CD4-positive, alpha-beta T cell treated with Interleukin-21 for 1 hour (primary cell): ENCODE measurements at regions not wholly inside any gene's neighbourhood (a gene's known extent, or its start where the extent isn't known, plus 50 kb on each side); places are given as distances from the start of the nearest gene placed in this dataset.

ENCODE experiments used
- DNase-seq: peaks from one replicate; pipeline ENCODE4 v3.0.0-alpha.2; 2020

DNA sequence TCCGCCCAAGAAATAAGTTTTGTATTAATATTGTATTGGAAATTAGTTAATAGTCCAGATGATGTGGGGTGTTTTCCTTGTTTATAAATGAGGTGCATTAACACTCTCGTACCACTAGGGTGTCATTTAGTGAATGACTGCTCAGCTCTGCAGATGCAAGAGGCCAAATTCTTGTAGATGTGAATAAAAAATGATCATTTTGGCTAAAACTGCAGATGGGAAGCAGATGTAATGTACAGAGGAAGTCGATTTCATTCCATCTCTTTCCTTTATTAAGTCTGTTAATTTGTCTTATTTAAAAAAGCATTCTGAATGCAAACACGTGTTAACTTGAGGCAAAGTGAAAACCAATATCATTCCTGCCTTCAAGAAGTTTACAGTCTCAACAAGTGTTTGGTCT lies 108.1 kb downstream of the DHX15 start:
- DNase-seq: no peak

- DNase-seq: no peak
Observed at GRCh38 chr4:24475756-24476155, 108.6 kb downstream of the DHX15 start.

- DNase-seq: no peak
Observed at GRCh38 chr4:24473309-24473721, 111.0 kb downstream of the DHX15 start.

DNA sequence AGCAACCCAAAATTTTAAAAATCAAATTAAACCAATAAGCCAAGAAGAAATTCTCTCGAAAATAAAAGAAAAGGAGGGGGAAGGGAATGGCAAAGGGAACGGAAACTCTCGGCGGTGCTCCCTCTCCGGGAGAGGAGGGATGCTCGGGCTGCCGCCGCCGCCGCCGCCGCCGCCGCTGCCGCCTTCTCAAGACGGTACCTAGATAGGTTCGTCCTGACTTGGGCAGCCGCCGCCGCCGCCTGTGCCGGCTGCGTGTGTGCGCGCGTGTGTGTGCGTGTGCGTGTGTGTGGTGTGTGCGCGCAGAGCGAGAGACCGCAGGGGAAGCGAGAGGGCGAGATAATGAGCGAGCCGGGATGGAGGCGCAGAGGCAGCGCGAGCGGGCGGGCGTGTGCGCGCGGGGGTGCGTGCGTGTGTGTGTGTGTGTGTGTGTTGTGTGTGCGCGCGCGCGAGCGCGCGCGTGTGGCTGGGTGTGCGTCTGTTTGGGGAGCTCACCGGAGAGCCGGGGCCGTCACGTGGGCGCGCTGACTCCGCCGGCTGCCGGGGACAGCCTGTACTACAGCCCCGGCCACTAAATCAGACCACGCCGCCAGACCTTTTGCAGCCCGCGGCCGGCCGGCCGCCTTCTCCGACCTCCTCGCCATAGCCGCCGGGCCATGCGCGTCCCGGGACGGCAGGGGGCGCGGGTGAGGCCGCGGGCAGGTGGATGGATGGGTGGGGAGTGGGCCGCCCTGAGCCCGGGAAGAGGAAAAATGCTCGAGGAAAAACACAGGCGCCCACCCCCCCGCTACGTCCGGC lies 111.6 kb downstream of the DHX15 start:
- DNase-seq: peak; percentile 71

DNA sequence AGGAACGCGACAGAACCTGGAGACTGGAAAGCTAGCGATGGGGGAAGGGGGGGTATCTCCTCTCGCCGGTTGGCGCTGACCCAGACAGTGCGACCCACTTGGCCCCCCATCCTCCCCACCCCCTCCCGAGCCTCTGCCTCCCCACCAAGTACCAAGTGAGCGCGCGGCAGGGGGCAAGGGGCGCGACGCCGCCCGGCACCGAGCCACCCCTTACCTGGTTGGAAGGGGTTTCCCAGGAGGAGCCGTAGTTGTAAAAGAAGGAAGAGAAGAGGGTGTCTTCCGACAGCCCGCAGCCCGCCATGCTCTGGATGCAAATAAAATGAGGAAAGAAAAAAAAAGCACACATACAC lies 112.2 kb downstream of the DHX15 start:
- DNase-seq: no peak

DNA sequence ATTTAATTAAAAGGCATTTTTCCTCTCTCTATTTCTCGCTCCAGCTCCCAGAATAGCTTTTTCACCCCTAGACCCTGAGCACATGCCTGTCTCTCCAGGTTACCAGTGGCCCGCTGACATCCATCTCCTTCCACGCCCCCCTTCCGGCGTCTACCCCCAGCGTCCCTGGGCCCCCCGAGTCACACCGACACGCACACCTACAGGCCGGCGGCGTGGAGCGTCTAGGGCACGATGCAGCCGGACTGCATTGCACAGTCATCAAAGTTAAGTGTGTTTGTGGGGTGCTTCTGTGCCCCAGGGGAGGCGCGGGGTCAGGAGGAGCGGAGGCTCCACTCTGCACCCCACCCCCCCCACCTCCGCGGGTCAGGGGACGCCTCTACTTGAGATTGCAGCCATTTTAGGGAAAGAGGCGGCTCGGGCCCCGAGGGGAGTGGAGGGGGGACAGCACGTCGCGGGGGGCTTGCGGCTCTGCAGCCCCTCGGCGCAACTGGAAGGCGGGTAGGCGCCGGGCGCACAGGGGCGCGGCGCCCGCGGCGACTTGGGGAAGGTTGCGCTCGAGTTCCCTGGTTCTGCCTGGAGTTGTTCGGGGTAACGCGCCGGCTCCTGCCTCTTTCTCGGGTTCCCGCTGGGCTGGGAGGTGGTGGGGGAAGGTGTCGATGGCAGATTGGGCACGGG lies 112.7 kb downstream of the DHX15 start:
- DNase-seq: no peak

DNA sequence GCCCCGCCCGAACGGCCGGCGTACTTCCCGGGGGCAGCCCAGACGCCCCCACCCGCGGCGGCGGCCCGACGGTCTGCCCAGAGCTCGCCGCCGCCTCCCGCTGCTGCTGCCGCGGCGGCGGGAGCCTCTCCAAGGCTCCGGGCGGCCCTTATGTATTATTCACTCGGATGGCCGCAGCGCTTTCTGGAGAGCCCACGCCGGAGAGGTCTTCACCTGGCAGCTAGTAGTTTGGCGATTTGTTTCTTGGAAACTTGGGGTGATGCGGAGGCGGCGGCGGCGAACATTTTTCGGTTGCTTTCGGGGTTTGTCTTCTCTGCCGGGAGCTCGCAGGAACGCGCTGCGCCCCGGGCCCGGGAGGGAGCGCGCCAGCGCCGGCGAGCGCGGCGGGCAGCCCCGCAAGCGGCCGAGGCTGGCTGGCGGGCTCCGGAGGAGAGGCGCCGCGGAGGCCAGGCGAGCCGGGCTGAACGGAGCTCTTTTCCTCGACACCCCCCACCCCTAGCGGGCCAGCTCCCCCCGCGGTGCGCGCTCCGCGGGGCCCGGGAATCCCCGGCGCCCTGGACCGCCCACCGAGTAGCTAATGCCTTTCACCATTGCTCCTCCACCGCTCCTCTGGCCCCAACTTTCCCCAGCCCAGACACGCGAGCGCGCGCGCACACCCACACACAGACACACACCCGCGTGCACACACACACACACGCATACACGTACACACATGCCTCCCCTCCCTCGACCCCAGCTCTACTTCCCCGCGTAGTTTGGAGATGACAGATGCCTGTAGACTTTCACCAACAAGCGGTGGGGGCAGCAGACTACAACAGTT lies 113.5 kb downstream of the DHX15 start:
- peak; percentile 19 for DNase-seq

GRCh38 chr4:24468071-24468470 lies 116.3 kb downstream of the DHX15 start:
- DNase-seq: no peak

DNA sequence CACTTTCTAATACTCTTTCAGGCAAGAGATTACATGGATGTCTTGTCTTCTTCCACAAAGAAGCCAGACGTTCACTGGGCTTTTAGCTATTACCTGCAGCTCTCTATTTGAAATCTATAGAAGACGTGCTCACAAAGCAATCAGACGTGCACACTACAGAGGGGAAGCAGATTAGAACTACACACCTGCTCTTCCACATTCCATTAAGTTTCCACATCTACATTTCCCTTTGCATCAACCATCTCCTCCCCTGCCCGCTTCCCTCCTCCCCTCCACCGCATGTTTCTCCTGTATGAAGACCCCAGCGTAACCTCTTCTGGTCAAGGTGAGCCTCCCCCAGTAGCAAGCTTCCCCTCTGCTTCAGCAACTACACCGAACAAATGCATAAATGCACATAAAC lies 119.8 kb downstream of the DHX15 start:
- no peak for DNase-seq

DNA sequence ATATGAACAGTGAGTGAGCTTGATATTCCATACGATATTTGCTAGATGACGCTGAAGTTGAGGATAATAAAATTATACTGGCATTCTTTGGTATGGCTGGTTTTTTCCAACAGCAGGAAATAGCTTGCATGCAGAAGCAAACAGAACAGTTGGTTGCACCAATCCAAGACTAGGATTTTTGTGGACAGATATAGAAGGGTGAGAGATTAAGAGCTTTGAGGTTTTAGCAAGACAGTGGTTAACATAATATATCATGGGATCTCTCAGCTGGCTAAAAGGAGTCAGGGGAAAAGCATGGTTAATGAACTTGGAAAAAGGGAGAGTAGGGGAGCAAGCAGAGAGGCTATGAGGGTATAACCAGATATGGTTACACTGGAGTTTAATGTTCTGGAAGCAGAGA lies 127.9 kb downstream of the DHX15 start:
- DNase-seq: no peak

GRCh38 chr4:24453951-24454350 lies 130.4 kb downstream of the DHX15 start:
- DNase-seq: no peak

- no peak for DNase-seq
Observed at GRCh38 chr4:24451870-24452269, 132.5 kb downstream of the DHX15 start.

- DNase-seq: no peak
Observed at GRCh38 chr4:24443200-24443599, 141.2 kb downstream of the DHX15 start.

GRCh38 chr4:24440765-24441164 lies 143.6 kb downstream of the DHX15 start:
- no peak for DNase-seq

DNA sequence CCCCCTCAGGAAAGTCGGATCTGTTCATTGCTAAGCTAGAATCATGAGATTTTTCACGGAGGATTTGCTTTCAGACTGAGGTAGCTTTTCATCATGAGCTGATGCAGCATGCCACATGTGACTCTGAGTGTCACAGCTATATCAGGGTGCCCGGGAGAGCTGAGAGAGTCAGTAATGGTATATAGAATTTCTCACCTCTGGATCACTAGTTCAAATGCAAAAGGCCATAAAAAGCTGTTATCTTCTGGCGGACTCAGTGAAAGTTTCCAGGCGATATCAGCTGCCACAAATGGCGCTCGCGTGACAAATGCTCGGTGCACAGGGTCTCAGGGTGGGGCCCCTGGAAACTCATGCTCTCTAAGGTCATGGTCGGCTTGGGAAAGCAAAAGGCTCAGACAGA lies 150.1 kb downstream of the DHX15 start:
- no peak for DNase-seq

DNA sequence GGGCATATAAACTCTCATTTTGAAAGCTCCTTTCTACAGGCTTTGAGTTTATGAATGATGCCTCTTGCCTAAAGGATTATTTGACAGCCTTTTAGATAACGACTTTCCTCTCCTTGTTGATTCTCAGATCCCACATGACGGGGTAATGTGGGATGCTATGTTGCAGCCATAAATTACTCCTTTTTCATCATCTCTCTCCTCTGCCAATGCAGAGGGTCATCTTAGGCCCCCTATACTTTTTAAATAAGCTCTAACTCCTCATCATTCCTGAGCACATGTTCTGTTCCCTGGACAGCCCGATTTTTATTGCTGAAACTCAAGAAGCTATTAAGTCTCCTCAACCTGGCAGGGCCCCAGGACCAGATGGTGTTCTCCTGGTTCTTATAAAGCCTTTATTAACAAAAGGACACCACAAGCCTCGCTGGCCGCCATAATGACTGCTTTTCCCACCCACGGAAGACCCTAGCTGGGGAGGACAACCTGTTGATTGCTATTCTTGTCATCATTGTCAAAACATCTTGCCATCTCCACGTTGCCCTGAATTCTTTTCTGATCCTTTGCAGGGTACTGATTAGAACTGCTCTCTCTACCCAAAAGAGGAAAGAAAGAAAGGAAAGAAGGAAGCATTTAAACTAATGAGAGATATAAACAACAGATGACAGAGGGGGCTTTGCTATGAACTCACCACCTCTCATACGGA lies 150.7 kb downstream of the DHX15 start:
- DNase-seq: no peak

- no peak for DNase-seq
Observed at GRCh38 chr4:24428850-24429249, 155.5 kb downstream of the DHX15 start.

- DNase-seq: no peak
Observed at GRCh38 chr4:24426557-24426956, 157.8 kb downstream of the DHX15 start.

DNA sequence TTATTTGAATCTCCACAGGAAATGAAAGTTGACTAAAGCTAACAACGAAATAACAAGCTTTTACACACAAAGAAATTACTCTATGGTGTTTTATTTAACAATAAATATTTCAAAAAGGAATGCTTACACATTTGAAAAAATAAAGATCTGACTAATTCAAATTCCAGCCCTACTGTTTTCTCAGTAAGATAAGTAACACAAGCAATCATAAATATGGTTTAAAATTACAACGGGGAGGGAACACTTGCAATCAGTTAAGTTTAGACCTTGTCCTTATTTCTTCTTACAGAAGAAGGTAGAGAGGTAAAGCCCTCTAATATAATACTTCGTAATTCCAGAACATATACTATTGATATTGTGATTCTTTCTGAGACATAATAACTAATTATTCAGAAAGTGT lies 158.5 kb downstream of the DHX15 start:
- DNase-seq: no peak

GRCh38 chr4:24423670-24424069 lies 160.7 kb downstream of the DHX15 start:
- no peak for DNase-seq

DNA sequence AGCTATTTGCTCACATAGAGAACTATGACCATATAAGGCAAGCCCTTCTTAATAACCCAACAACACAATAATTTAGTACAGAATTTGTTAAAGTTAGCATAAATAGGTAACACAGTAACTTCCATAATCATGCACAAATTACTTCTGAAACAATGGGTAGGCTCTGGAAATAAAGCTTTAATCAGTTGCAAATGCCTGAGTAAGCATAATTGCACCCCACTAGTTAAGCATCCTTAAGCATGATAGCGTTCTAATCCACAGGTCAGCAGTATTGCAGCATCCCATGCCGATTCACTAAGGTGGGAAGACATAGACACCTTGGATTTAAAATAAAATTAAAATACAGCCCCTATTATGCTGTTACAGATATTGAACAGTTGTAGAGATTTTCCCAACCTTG lies 161.7 kb downstream of the DHX15 start:
- DNase-seq: no peak

DNA sequence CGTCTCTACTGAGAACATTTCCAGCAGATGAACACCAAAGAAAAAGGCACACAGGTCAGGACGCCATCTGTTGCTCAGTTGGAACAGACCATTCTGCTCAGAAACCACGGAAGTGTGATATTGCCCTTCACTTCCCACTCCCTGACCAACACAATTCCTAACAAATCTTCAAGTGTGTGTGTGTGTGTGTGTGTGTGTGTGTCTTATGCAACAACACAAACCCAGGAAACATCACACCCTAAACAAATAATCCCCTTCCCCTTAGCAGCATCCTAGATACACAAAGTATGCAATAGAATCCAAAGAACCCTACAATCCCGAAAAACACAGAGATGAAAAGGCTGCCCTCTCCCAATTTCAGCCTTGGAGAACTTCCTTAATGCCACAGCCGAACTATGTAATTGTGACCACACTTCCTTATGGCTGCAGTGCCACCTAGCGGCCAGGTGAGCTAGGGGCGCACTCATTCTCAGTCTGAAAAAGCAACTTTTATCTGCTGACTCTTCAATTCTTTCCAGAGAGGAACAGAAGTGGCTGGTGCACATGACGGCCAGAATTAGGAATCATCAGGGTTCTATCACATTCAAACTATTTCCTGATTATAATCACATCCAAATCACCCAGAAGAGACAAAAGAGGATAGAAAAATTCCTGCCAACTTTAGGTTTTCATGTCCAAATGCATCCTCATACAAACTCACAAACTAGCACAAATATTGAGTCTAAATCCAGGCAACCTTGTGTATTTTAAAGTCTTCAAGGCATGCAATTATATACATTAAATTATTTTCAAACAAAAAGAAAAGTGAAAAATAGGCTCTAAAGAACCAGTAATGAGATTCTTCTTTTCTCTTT lies 164.9 kb downstream of the DHX15 start:
- peak; percentile 50 for DNase-seq
